ENCODE measurements at regions not wholly inside any gene's neighbourhood (a gene's known extent, or its start where the extent isn't known, plus 50 kb on each side); places are given as distances from the start of the nearest gene placed in this dataset.
"Not testable (repeated sequence)": the region's sequence is repeated elsewhere in the genome, so short reads cannot be mapped to it uniquely, and the experiment has no call there.

DNA sequence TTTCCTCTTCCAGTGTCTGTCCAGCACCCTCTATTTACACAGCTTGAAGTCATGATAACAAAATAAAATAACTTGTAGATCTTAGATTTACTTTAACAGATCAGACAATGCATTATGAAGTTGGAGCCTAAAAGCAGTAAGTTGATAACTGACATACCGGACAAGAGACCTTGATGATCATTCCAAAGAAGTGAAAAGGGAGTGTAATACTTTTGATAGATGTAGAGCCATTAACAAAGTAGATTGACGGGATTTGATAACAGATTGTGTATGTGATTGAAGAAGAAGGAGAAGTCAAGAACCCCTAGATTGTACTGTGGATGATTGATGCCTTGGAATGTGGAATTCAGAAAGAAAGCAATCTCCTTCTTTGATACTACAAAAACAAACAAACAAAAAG is 403.8 kb upstream of the MGAT4C start:
- DNase-seq: no peak

DNA sequence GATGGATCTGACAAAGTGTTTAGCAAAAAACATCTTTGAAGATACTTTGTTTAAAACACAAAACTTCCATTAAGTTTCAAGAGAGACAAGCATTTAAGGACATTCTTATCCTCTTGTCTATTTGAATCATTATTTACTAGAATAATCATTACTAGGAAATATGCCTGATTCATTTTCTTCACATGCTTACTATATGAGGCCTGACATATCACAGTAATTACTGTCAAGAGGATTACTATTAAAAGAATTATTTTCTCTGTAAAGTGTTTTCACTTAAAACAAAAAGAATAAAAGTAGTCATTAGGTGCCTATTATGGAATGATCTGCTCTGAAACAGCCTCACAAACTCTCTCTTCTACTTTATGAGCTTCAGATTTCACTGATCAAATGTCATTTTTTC is 402.1 kb upstream of the MGAT4C start:
- no peak for DNase-seq

DNA sequence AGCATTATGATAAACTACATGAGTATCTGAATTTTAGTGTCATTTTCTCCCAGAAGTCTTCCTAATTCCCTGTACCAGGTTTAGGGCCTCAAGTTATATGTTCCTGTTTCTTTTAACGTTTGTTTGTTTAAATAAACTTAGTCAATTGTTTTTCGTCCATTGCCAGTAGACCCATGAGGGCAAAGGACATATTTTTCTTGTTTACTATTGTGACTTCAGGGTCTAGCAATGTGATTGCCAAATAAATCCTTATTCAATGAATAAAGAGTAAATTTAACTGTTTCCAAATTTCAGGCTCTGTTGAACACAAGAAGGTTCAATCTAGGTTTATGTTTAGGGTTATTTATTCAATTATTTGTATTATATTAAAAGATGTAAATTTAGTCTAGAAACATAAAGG is 391.6 kb upstream of the MGAT4C start:
- no peak for DNase-seq

DNA sequence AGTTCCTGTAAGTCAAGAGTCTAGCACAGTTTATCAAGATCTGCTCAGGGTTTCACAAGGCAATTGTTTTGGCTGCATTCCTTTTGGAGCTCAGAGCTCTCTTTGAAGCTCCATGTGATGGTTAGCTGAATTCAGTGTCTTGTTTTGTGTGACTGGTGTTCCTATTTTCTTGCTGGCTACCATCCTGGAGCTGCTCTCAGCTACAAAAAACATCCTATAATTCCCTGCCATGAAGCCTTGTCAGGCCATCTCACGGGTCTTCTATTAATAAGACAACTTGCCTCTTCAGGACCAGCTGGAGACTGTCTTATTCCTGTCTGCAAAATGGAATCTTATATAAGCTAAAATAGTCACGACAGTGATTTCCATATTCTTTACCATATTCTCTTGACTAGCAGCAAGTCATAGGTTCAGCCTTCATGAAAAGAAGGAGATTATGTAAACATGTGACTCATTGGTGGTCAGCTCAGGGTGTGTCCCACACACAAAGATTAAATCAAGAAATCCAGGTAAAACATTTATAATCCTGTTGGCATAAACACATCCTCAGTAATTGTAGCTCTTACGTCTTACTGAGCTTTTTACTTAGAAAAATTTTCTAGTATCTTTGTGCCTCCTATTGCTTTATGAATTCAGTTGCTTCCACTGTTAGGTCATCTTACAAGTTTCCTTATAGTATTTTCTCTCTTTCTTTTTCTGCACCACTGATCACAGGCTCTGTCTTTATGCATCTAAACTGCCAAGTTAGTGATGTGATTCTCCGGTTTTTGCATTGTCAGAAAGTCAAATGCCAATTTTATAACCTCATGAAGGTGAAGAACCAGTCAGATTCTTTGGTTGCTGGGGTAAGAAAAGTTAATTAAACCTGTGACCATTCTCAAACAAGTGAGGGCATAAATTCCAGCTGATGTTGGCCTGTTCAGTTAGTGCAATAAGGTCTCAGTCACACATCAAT is 378.5 kb upstream of the MGAT4C start:
- no peak for DNase-seq

DNA sequence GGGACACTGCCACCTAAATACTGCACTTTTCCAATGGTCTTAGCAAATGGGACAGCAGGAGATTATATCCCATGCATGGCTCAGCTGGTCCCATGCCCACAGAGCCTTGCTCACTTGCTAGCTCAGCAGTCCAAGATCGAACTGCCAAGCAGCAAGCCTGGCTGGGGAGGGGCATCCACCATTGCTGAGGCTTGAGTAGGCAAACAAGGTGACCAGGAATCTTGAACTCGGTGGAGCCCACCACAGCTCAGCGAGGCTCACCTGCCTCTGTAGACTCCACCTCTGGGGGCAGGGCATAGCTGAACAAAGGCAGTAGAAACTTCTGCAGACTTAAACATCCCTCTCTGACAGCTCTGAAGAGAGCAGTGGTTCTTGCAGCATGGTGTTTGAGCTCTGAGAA is 370.8 kb upstream of the MGAT4C start:
- DNase-seq: no peak

DNA sequence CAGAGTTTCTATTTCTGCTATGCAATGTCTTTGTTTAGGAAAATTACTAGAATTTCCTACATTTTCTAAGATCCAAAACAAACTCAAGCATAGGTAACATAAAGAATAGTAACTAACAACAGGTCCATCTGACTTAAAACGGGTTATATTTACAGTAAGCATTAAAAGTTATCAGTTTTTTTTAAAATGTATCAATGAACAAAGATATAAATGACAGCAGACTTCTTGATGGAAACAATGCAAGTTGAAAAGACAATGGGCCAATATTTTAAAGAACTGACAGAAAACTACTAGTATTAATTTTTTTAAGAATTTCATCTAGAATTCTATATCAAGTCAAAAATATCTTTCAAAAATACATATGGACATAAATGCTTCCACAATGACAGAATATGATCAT is 367.1 kb upstream of the MGAT4C start:
- DNase-seq: no peak

DNA sequence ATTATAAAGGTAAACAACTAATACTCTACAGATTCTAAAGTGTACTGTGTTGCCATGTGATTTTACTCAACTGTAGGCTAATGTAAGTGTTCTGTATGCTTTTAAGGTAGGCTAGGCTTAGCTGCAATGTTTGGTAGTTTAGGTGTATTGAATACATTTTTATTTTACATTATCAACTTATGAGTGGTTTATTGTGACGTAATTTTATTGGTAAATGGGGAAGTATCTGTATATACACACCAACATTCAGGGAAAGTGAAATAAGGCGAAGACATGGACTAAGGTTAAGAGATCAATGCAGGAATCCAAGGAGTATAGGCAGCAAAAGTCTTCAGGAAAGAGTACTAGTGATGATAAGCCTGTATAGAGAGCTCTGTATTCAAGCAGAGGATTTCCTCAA is 365.8 kb upstream of the MGAT4C start:
- DNase-seq: no peak

DNA sequence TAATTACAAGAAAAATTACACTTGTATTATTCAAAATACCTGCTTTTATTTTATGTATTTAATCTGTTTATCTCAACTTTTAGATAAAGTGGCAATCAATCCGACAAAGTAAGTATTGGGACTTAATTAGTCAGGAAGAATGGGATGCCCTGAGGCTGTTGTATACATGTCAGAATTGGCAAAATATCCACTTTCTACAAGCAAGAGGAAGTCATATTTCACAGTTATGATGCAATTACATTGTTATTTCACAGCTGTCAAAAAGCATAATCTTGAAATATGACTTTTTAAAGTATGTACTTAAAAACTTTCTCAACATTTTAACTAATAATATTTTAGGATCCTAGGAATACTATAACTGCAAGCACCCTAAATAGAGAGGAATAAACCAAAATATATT is 357.1 kb upstream of the MGAT4C start:
- no peak for DNase-seq

DNA sequence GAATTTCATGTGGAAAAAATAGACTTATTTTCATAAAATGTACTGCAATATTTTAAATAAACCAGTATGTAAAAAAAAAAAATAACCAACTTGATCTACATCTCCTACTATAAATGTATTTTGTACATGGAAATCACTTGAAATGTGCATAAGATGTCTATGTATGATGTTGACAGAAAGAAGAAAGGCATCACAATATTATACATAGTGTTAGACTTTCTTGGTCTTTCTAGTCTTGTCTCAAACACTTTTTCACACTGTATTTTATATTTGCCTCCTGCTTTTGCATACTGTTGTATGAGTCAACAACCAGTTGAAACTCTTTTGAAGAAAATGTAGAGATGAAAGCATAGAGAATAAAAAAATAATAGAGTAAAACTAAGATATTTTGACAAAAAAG is 352.4 kb upstream of the MGAT4C start:
- no peak for DNase-seq

DNA sequence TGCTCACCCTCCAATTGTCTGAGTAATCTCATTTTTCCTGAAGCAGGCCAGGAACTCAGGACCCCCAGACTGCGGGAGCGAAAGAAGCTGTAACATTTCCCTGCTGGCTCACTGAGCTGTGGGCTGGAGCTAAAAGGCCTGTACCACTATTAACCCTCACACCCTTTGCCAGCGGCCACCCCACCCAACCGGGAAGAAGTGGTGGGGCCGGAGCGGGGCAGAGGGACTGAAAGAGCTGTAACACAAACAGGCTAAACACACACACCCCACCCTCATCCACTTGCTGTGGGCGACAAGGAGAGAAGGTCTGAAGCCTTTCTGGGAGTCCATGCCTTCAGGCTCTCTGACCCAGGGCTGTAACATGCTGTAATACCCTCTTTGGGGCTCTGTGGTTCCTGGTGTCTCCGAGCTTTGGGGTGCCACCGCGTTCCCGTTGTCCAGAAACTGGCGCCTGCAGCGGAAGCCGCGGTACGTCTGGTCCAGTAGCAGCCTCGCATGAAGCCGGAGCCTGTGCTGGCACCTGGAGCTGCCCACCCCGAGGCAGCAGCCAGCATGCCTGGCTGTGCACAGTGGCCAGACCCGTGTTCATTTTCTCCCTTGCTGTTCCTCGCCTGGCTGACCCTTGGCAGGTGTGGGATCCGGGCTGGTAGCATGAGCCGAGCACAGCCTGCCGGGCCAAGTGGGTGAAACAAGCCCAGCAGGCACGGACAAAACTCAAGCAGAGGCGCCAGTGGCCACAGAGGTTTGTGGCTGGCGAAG is 345.5 kb upstream of the MGAT4C start:
- no peak for DNase-seq

DNA sequence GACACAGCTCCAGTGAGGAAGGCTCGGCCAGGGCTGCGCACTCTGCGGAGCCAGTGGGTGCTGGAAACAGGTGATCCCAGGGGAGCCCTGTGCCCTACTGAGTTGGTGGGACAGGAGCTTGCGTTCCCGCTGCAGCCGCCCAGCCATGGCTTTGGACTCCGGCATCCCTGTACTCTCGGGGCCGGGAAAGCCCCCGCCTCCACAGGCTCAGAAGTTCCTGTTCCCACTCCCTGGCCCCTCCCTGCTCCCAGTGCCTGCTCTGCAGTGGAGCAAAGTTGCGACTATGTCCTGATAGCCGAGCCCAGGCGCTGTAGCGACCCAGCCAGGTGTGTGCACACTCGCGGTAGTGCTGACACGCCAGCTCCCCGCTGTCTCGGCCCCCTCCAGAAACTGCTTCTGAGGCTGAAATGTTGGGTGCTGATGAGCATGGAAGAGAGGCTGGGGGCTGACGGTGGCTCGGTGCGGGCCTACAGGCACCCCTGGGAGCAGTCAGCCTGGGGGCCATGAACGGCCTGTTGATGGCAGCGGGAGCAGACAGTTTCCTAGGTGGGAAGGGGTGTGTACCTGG is 344.6 kb upstream of the MGAT4C start:
- no peak for DNase-seq

DNA sequence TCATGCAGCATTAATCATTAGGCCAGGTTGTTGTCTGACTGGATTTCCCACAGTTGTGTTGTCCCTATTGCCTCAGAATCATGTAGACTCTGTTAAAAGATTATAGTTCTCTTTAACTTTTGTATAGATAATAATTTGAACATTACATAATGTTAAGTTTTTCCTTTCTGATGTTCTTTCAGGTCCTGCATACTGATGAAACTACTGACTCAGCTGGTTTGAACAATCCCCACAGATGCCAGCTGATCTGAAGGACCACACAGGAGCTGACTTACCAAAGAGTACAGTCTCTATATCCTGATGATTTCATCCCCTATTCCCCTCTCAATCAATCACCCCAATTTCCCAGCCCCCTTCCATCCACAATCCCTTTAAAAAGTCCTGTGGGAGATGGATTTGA is 341.2 kb upstream of the MGAT4C start:
- DNase-seq: no peak

DNA sequence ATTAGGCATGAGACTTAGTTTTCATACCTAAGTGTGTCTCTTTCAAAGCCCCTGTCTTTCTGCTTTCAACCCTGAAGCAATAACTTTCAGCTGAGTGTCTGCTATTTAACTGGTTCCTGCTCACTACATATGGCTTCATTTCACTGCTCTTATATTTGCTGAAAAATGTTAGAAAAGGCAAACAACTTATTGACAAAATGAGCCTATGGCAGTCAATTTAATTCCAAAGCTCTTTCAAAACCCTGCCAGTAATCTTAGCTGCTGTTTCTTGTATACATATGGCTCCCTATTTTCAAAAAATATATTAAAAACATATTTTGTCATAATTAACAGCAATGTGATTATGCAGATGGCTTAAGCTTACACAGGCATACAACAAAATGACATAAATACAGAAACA is 334.1 kb upstream of the MGAT4C start:
- no peak for DNase-seq

DNA sequence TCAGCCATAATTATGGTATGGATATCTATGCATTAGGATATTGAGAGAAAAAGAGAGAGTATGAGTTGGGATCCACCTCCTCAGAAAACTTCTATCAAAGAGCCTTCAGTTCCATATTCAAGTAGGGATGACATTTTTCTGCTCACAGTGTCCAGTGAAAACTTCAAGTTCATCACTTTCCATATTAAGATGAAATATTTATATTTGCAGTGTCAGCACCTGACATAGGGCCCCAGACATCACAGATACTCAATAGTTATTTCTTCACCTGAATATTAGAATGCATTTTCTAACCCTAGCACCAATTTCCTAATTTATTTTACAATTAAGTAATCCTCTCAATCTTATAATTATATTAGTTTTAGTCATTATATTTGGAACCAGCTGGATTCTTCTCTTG is 318.0 kb upstream of the MGAT4C start:
- no peak for DNase-seq

DNA sequence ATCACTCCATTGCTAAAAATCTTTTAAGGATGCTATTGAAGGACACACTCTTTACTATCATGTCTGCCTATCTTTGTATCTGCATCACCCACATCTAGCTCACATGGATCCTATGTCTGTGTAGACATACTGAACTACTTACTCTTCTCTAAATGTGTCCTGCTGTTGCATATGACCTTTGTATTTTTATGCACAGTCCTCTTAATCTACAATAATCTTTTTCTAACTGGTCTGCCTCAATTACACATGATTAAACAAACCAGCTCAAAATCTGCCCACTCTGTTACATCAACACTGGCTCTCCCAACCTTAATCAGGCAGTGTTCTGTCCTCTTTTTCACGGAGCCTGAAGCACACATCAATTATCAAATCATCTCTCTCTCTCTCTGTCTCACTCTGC is 316.3 kb upstream of the MGAT4C start:
- DNase-seq: no peak

DNA sequence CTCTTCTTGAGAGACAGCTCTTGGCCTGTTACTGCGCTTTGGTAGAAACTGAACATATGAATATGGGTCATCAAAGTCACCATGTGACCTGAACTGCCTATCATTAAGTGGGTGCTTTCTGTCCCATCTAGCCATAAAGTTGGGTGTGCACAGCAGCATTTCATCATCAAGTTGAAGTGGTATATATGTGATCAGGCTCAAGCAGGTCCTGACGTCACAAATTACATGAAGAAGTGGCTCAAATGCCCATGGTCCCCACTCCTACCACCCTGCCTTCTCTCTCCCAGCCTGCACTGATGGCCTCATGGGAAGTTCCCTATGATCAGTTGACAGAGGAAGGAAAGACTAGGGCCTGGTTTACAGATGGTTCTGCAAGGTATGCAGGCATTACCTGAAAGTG is 308.8 kb upstream of the MGAT4C start:
- no peak for DNase-seq

DNA sequence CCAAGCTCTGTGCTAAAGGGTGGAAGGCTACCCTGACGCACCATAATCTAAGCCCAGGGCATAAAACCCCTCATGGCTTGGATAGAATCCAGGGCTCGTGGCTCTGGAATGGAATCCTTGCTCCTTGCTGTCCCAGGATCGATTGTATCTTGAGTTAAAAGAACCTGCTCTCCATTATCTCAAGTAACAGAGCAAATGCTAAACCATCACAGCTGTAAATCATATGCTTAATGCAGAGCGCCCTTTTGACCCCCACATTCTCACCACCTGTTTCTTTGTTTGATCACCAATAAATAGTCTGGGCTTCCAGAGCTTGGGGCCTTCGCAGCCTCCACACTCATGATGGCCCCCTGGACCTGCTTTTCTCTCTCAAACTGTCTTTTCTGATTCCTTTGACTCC is 299.3 kb upstream of the MGAT4C start:
- not testable (repeated sequence) for DNase-seq

DNA sequence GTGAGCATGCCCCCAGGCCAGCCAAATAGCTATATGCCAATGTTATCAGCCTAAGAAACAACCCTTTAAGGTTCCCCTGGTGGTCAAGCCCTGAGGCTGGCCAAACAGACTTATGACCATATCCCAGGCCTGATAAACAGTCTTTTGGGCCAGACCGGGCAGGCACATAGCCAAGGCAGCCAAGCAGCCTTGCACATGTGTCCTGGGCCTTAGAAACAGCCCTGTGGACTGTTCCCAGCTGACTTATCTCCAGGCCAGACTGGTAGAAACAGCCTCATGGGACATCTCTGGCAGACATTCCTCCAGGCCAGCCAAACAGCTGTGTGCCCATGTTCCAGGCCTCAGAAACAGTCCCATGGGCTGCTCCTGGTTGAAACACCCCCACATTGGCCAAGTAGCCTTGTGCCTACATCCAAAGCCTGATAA is 295.0 kb upstream of the MGAT4C start:
- no peak for DNase-seq

DNA sequence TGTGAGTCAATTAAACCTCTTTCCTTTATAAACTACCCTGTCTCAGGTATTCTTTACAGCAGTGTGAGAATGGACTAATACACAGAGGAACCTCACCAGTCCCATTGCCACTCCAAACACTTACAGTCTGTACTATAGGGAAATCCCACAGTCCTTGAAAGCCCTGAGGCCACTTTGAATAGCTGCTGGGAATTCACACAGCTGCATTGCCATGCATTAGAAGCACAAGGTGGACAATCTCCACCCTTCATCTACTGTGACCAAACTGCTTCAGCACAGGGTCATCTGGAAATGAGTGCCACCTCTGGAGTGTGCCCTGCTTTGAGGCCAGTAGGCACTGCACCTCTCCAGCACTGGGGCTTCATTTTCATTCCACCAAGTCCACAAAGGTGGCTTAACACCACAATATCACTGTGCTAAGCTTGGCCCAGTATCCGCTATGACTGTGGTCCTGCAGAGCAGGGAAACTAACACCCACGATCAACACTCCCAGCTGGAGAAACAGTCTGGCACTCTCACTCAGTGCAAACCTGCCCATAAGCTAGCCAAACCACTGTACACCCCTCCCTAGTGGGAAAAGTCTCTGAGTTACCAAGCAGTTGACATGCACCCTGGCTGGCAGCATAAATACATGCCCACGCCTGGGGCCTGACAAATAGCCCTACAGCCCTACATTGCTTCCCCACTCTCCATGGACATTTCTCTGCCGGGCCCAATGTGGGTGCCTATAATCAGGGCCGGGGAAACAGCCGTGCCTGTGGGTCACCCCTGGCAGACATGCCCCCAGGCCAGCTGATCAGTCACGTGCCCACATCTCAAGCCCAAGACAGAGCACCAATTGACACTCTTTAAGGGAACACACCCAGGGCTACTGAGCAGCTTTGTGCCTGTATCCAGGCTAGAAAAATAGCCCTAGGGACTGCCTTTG is 294.3 kb upstream of the MGAT4C start:
- no peak for DNase-seq

DNA sequence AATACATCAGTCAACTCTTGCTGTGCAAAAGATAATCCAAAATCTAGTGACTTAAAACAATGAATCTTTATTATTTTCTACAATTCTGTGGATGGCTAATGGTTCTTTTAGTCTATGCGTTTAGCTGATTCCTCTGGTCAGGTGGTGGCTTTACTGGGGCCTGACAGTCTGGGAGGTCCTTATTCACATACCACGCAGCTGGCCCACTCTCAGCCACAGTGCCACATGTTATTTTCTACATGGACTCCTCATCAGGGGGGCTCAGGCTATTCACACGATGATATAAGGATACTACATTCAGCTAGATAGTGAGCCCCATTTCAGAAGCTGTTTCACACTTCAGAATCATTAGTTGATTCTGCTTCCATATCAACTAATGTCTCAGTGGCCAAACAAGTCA is 287.5 kb upstream of the MGAT4C start:
- DNase-seq: no peak

DNA sequence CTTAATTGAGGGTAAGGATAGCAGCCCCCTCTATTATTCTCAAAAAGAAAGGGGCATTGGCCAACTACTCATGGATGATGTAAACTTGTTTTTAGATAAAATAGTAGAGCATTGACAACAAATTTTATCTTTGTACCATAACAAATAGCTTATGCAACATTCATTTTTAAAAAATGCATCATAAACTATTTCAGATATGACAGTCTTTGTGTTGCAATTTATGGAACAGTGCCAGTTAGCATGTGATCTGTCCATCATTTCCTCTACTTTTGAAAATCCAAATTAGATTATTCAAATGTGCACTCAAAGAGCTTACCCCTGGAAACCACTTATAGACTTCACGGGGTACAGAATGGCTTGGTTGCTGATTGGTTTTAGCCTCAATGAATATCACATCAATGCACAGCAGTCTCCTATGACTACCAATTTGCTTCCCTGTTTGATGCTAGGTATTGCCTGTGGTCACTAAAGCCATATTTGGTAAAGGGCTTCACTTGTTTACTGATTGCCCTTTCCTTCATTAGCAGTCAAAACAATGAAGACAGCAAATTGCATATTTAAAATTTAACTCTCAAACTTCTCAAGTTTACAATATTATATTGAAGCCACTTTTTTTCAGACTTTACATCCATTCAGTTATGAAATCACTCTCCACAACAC is 274.9 kb upstream of the MGAT4C start:
- no peak for DNase-seq

DNA sequence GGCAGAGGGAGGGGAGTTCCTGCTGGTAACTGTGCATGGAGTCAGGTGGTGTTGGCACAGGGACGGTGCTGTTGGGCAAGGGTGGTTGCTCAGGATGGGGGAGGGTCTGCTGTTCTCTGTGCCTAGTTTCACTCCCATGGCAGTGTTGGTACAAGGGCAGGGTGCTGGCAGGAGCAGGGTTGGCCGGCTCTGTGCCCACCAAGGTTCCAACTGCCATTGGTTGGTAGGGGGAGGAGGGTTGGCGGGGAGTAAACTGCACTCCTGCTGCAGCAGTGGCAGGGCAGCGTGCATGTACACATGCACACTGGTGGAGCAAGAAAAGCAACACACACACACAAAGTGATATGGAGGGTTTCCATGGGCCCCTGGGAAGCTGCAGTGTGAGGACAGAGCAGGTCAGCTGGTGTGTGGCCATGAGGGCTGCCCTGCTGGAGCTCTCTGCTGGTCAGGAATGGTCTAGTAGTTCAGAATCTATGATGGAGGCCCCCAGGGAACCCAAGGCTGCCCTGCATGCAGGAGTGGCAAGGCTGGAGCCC is 269.9 kb upstream of the MGAT4C start:
- DNase-seq: no peak
